Inflammatory macrophage treated with lipopolysaccharide for 1 hour (primary cell): ENCODE measurements at regions not wholly inside any gene's neighbourhood (a gene's known extent, or its start where the extent isn't known, plus 50 kb on each side); places are given as distances from the start of the nearest gene placed in this dataset.
"Not testable (repeated sequence)": the region's sequence is repeated elsewhere in the genome, so short reads cannot be mapped to it uniquely, and the experiment has no call there.

Experiments used
- DNase-seq, 2 donors: peaks; one replicate each; pipeline ENCODE4 v3.0.0-alpha.2; 2020 to 2022

DNA sequence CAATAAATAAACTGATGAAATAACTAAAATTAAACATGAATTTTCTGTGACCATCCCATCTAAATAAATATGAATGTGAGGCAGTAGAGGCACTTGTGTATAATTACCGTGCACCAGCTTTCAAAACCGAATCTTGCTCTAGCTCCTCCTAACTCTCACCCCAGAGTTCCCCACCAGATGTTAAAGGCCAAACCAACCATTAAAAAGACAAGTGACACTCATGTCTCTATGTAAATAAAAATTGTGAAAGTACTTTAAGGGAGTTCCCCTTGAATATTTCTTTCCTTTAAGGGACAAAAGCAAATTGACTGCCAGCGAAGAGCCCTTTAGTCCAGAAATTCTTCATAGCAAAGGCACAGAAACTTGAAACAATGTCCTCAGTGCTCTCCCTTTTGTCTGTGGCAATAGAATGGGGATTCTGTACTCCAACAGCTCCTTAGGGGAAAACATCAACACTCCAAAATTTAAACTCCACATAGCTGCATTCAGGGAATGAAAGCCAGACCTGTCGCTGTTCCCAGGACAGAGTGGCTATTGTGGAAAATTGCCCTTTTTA is 101.7 kb upstream of the SOX21 start:
- no peak for DNase-seq

DNA sequence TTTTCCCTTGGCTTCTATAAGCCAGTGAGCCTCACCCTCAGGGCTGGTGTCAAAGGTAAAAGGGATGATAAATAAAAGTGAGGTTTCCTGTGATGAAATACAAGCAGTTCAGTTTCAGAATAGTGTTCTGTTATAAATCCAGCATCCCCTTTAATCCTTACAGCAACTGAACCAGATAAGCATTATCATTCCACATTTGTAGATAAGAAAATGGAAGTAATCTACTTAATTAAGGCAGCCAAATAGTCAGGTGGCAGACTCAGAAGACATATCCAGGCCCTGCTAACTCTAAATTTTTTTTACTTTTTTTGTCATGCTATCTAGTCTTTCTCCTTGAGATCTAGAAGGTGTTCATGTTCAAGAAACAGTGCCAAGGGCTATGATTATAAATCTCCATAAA is 99.4 kb upstream of the SOX21 start:
- no peak for DNase-seq

DNA sequence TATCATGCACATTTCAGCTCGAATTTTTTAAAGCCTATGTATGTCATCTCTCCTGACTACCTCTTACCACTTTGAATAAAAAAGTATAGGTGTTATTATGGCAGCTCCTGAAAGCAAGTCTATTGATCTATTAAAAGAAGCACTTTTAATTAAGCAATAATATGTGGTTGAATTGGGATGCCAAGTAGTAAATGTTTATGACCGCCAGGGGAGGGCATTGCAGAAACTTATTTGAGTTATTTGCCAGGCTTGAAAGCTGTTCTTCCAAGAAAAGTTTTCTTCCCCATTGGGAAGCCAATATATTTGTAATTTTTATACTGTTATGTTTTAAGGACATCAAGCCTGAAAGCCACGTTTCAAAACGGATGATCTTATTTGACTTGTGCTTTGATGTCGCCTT is 88.1 kb upstream of the SOX21 start:
- DNase-seq = no peak

DNA sequence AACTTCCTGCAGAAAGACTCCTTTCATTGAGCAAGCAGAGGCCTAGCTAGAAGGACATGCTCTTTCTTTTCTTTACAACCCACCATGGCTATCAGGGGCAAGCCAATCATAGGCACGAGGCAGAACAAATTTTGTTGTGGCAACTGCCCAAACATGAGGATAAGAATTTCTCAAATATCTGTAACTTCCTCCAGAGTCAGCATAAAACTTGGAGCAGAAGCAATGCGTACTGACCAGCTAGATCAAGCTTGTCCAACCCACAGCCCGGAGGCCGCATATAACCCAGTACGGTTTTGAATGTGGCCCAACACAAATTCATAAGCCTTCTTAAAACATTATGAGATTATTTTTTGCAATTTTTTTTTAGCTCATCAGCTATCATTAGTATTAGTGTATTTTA is 87.0 kb upstream of the SOX21 start:
- no peak for DNase-seq

DNA sequence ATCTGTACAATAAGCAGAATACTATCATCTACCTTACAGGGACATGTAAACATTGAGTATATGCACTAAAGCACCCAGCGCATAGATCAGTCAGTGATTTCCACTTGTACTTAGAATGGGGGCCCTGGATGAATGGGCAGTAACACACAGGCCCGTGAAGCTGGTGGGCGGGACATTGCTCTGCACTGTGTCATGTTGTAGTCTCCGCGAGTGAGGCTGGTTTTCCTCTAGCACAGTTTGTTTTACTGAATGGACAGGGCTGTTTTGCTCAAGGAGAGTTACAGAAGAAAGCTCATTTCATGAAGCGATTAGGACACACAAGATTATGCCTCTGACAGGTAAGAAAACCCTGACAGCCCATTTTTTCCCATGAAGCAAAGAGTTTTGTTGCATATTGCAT is 86.4 kb upstream of the SOX21 start:
- DNase-seq = no peak

DNA sequence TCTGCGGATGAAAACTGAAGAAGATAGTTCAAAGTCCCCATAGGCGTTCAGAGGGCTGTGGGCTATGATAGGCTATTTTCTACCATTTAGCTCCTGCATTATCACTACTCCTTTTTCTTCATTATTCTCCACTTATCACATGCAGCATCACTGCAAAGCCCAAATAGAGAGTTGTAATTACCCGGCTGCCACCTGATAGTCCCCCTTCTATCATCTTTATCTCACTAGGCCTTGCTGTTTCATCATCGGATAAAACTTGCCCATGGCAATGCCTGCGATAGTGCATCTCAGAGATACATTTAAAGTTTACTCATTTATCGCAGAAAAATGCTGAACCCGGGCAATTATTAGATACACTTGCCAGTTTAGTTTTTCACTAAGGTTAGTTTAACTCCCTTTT is 82.9 kb upstream of the SOX21 start:
- no peak for DNase-seq

DNA sequence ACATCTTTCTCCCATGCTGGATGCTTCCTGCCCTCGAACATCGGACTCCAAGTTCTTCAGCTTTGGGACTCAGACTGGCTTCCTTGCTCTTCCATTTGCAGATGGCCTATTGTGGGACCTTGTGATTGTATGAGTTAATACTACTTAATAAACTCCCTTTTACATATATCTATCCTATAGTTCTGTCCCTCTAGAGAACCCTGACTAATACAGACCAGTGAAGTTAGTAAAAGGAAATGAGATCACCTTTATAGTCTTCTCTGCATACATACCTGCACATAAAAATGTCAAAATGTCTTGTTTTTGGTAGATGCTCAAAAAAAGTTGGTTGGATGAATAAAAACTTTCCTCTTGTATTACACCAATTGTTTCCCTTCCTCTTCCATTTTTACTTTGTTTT is 73.9 kb upstream of the SOX21 start:
- DNase-seq = not testable (repeated sequence)

DNA sequence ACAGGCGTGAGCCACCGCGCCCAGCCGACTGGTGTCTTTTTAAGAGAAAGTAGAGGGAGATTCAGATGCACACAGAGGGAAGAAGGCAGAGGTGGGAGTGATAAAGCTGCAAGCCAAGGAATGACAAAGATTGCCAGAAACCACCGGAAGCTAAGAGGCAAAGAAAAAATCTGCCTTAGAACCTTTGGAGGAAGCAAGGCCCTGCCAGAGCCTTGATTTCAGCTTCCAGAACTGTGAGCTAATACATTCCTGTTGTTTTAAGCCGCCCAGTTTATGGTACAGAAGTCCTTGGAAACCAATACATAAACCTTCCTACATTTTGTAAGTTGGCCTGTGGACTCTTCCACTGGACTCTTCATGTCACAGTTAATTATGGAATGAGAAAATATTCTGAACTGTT is 71.7 kb upstream of the SOX21 start:
- no peak for DNase-seq

DNA sequence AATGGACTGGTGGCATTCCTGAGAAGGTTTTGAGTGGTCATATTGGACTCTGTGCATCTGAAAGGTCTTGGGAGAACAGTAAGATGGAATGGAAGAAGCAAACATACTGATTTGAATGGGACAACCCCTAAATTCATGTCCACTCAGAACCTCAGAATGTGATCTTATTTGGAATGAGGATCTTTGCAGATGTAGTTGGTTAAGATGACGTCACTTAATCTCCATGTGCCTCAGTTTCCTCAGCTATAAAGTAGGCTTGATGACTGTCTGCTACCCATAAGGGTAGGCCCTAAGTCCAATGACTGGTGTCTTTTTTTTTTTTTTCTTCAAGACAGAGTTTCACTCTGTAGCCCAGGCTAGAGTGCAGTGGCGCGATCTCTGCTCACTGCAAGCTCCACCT is 71.1 kb upstream of the SOX21 start:
- DNase-seq = no peak

DNA sequence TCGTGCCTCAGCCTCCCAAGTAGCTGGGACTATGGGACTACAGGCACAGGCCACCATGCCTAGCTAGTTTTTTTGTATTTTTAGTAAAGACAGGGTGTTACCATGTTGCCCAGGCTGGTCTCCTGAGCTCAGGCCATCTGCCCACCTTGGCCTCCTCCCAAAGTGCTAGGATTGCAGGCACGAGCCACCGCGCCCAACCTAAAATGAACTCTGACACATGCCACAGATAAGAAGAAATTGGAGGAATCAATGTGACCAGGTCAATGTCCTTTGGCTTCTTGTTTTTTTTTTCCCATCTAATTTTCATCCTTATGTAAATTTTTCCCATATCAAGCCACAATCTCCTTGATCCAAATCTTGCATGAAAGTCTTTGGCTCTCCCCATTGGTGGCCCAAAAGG is 68.1 kb upstream of the SOX21 start:
- DNase-seq = no peak

DNA sequence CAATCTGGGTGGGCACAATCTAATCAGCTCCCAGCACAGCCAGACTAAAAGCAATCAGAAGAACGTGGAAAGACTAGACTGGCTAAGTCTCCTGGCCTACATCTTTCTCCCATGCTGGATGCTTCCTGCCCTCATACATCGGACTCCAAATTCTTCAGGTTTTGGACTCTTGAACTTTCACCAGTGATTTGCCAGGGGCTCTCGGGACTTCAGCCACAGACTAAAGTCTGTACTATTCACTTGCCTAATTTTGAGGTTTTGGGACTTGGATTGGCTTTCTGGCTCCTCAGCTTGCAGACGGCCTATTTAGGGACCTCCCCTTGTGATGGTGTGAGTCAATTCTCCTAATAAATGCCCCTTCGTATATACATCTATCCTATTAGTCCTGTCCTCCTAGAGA is 66.6 kb upstream of the SOX21 start:
- DNase-seq = no peak

DNA sequence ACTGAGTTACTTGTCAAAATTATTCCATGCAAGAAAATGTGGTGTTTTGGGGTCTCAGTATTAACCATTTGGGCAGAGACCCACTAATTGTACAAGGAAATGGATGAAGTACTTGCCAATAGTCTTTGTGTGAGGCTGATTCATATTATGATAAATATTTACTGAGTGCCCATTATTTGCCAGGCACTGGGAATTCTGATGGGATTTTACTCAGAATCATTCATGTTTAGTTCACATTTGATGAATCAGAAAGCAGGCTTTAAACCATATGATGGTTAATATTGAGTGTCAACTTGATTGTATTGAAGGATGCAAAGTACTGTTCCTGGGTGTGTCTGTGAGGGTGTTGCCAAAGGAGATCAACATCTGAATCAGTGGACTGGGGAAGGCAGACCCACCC is 66.2 kb upstream of the SOX21 start:
- no peak for DNase-seq

DNA sequence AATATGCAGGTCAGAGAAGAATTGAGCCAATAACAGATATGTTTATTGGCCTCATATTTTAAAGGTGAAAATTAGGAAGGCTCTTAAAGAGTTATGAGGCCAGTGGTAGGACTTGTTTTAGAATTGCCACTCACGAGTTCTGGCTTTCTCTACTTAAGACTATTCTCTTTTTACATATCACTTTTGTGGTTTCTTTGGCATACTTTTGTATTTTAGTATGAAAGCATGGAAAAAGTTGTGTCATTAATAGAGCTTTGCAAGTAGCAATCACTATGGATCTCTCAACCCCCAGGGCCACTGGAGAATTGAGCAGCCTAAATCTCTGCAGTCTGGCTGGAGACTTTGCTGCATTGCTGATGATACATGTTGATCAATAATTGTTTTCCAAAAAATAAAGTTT is 64.6 kb upstream of the SOX21 start:
- no peak for DNase-seq

DNA sequence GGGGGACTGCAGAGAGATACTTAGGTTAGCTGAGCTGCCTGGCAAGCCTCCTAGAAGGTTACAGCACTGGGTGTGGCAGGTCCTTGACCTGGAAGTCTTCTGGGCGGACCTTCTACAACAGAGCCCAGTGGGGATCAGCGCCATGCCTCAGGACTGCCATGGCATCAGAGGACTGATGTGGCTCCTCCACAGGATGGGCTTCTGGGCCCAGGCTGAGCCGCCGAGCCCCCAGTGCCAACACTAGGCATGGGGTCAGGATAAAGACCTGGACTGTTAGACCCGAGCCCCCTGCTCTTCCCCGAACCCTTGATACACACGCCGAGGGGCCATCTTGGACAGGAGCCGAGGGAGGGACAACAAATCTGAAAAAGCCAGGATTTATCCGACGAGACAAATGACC is 64.0 kb upstream of the SOX21 start:
- no peak for DNase-seq

DNA sequence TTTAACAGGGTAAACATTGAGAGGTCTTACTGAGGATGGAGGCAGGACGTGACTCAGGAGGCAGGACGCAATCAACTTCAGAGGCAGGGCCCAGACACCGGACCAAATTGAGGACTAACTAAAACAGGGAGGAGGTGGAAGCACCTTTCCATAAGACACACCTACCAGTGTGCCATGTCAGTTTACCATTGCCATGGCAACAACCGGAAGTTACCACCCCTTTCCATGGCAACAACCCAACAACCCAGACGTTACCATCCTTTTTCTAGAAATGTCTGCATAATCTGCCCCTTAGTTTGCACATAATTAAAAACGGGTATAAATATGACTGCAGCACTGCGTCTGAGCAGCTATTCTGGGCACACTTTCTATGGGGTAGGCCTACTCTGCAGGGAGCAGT is 53.5 kb upstream of the SOX21 start:
- DNase-seq = no peak

DNA sequence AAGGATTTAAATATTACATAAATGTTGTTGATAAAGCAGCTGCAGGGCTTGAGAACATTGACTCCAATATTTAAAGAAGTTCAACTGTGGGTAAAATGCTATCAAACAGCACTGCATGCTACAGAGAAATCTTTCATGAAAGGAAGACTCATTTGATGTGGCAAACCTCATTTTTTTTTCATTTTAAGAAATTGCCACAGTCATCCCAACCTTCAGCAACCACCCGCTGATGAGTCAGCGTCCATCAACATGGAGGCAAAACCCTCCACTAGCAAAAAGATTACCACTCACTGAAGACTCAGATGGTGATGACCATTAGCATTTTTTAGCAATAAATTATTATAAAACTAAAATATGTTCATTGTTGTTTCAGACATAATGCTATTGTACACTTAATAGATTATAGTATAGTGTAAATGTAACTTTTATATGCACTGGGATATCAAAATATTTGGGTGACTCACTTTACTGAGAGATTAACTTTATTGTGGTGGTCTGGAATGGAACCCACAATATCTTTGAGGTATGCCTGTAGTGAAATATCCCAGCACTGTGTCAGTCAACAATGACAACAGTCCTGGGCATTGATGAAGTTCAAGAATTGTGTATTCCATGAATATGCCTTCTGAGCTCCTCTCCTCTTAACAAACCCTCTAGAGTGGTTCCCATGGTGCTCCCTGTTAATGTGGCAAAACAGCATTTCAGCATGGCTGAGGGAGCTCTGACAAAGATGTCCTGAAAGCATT is 52.4 kb upstream of the SOX21 start:
- DNase-seq = no peak
